ENCODE measurements at regions not wholly inside any gene's neighbourhood (a gene's known extent, or its start where the extent isn't known, plus 50 kb on each side); places are given as distances from the start of the nearest gene placed in this dataset.

GRCh38 chr6:150712505-150713252, 113.0 kb downstream of the PLEKHG1 start:
- DNase-seq (ENCODE audit: low spot score) = no peak

DNA sequence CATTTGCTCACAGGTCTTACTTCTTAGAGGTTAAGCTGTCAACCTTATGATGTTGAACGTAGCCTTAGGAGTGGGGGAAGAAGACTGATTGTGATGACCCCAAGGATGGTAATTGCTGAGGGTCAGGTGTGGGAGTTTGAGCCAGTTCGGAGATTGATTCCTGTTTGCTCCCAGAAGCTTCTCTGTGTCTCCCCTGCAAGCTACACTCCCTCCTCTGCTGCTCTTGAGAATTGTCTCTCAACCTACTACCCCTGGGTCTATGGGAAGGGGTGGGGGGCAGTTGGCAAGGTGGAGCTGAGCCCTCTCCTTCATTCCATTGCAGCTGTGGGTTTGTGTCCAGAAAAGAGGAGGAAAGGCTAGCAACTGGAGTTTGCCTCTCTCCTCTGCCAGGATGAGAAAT, 113.8 kb downstream of the PLEKHG1 start:
- DNase-seq (ENCODE audit: low spot score) = no peak

GRCh38 chr6:150713931-150714330, 114.2 kb downstream of the PLEKHG1 start:
- no peak for DNase-seq (ENCODE audit: low spot score)

DNA sequence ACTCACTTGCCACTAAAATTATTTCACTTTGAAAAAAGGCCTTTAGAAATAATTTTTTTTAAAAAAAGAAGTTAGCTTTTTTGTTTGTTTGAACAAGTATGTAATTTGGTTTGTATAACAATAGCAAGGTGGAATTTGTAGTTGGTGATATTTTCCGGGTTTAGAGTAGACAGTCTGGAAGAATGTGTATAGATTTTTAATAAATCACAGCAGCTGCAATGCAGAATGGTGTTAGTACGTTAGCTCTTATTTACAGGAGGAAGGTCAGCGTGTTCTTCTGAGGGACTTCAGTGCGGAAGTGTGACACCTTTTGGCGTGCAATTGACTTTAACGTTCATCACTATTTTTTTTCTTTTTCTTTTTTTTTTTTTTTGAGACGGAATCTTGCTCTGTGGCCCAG, 115.4 kb downstream of the PLEKHG1 start:
- no peak for DNase-seq (ENCODE audit: low spot score)

DNA sequence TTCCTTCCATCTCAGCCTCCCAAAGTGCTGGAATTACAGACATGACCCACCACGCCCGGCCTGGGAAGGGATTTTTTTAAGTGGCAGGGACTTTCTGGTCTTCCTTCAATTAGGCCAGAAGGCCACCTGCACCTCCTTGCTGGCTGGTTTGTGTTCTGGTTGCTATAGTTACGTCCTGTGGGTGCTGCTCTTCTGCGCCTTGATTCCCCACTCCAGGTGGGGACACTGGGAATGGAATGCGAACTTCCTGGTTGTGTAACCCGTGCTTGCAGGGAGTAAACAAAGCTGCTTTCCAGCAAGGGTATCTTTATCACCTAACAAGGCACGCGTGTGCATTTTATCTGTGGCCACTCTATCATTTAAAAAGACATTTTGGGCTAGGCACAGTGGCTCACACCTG, 117.7 kb downstream of the PLEKHG1 start:
- DNase-seq (ENCODE audit: low spot score) = no peak

- DNase-seq (ENCODE audit: low spot score) = no peak
Observed at GRCh38 chr6:150719099-150719766, 119.5 kb downstream of the PLEKHG1 start.

GRCh38 chr6:150719831-150720230, 120.1 kb downstream of the PLEKHG1 start:
- no peak for DNase-seq (ENCODE audit: low spot score)

DNA sequence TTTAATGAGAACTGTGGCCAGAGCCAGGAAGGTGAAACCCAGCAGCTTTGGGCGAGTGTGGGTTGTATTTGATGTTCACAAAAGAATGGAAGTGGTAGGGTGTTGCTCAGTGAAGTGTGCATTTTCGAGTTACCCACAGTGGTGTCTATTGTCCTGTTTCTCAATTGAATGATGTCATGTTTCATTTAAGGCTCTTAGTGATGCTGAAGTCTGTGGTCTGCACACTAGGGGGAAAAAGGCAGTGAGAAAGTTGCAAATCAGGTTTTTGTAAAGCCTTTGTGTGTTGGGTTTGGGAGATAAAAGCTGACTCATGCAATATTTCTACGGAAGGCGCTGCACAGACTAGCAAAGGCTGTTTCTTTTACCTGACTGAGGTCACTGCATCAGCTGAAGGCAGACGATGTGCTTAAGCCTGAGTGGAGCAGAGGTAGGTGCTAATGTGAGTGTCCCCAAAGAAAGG, 121.1 kb downstream of the PLEKHG1 start:
- peak; percentile 65 for DNase-seq (ENCODE audit: low spot score)

DNA sequence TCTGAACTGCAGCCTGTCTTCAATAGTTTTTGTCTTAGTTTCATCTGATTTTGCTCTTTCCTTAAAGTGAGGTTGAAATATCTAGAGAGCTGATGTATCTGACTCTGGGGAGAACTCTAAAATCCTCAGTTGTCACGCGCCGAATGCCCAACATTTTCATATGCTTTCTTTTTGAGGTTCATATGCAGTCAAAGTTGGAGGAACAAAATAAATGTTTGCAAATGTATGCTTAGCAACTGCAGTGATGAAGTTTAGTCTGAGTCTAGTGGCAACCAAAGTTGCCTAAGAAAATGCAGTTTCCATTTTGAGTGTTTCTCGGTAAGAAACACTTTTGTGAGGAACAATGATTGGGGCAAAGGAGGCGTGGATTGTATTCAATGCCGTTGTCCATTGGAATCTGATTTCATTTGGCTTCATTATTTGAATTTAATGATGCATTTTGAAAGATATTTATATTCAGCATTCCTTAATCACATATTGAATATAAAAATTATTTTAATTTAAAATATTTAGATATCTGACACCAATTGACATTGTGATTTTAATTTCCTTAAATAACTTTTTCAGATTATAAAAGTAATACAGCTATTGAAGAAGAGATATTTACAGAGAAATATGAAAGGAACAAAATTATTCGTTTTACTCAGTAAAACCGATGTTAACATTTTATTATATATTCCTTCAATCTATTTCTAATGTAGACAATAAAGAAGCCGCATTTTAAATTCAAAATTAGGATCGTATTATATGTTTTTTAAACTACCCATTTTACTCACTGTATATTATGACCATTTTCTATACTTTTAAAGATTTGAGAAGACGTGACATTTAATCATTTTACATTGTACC, 122.0 kb downstream of the PLEKHG1 start:
- DNase-seq (ENCODE audit: low spot score) = no peak

GRCh38 chr6:150722614-150723344, 123.1 kb downstream of the PLEKHG1 start:
- DNase-seq (ENCODE audit: low spot score) = no peak

DNA sequence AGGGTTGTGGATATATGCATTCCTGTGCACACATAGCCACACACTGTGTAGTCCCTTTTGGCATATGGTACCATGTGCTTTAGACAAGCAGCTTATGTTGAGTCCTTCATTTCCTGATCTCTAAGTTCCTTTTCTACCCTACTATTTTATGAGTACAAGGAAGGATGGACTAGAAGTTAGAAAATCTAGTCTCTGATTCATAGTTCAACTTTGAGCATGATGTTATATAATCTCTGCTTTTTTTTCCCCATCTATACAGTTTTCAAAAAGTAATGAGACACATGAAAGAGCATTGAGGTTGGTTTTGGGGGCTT, 123.6 kb downstream of the PLEKHG1 start:
- DNase-seq (ENCODE audit: low spot score) = no peak

DNA sequence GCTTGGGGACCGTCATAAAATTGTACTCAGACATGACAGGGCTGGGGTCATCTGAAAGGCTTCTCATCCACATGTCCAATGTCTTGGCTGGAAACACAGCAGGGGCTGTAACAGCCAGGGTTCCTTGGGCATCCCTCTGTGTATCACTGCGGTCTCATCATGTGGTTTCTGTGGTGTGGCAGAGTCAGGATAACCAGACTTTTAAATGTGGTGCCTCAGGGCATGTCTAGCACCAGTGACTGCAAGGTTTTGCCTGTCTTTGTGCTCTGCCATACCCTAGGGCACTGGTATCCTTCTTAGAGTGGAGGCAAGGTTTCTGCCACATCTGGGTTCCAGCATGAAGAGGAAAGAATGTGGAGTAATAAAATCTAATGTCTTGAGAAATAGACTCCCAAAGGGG, 124.2 kb downstream of the PLEKHG1 start:
- no peak for DNase-seq (ENCODE audit: low spot score)

- DNase-seq (ENCODE audit: low spot score) = no peak
Observed at GRCh38 chr6:150725795-150726194, 126.1 kb downstream of the PLEKHG1 start.

DNA sequence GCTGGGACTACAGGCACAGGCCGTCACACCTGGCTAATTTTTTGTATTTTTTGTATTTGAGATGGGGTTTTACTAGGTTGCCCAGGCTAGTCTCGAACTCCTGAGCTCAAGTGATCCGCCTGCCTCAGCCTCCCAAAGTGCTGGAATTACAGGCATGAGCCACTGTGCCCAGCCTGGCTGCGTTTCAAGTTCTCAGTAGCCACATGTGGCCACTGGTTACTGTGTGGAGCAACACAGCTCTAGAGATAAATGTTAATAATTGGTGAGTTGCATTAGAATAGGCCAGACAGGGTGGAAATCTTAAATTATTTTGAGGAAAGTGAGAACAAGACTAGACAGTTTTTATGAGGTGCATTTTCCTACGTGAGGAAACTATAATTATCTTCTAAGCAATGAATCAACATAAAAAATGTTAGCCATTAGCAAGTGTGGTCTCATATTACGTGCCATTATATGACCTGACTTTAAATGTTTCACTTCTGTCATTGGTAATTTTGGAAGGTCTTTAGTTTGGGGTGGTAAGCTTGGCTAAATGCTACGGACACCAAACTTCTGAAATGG, 129.6 kb downstream of the PLEKHG1 start:
- no peak for DNase-seq (ENCODE audit: low spot score)

GRCh38 chr6:150730801-150731457, 131.2 kb downstream of the PLEKHG1 start:
- no peak for DNase-seq (ENCODE audit: low spot score)

- no peak for DNase-seq (ENCODE audit: low spot score)
Observed at GRCh38 chr6:150732765-150733539, 132.6 kb upstream of the MTHFD1L start.

- DNase-seq (ENCODE audit: low spot score) = no peak
Observed at GRCh38 chr6:150733726-150734125, 131.8 kb upstream of the MTHFD1L start.

DNA sequence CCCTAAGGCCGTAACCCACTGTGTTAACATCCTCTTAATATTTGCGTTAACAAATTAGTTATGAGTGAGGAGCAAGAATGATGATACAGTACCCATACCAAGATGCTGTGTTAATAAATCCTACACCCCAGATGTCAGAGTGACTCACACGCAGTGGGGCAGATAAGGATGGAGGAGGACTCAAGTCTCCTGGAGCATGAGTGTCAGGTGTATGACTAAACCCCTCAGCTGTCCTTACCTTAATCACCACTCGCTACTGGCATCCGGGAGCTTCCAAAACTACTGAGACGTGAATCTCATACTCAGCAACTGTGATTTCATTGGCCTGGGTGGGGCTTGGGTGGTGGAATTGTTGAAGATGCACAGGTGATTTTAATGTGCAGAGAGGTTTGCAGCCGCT, 131.3 kb upstream of the MTHFD1L start:
- DNase-seq (ENCODE audit: low spot score) = no peak

DNA sequence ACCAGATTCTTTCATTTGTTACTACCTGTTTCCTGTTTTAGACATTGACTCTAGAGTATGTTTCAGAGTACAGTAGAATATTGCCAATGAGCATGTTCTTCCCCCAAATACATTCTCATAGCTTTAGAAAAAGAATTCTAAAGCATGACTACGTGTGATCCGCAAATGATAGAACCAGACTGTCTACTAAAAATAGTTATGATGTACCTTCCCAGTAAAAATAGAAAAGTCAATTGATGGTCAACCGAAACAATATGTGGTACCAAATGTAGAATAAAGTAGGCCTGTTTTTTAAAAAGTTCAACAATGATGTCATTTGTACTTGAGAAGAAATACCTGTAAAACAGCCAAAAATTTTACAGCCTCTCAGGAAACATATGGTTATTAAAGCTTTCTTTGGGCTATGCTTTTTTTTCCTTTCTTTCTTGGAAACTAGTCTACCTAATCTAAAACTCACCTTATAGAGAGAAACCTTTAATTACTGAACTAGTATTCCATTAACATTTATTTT, 130.1 kb upstream of the MTHFD1L start:
- no peak for DNase-seq (ENCODE audit: low spot score)

DNA sequence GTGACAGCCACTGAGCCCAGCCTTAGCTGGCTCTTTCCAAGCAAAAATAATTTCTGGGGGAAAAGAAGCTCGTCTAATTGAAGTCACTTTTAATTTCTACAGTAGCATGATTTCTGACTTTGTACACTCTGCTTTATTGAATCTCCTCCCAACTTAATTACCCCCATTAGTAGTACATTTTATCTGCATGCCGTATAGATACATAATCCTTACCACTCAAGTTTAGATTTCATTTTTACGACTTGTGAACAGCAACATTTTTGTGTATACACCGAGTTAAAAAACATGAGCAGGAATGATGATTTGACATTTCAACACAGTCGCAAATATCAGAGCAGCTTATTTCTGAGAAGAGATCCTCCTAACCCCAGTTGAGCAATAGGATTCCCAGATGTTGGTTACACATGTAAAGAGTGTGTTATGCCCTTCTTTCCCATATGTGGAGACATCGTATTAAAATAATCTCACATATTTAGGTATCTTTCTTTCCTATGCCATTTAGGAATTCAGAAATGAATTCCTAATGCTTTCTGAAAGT, 127.3 kb upstream of the MTHFD1L start:
- DNase-seq (ENCODE audit: low spot score) = no peak
